ENCODE measurements at regions not wholly inside any gene's neighbourhood (a gene's known extent, or its start where the extent isn't known, plus 50 kb on each side); places are given as distances from the start of the nearest gene placed in this dataset.

DNA sequence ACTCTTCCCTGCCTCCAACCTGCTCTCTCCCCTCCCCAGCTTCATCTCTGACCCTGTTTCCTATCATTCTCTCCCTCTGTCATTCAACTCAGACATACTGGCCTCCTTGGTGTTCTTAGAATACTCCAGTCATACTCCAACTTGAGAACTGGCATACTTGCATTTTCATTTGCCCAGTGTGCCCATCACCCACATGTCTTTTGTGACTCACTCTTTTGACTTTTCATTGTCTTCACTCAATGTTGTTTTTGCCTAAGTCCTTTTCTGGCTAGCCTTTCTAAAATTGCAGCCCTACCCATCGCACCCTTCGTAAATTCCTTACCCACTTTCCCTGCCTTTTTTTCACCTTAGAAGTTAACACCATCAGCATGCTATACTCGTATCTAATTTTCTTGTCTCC lies 77.0 kb upstream of the CD2AP start:
- Histone ChIP-seq H2AK9ac (replicated peaks; ENCODE audit: low read depth, low read length, poor library complexity) (no peak overlapping the region), H4K8ac (ENCODE audit: low read depth in 2 of 2, low read length in 2 of 2) (no peak overlapping the region), H4K5ac (ENCODE audit: low read depth, low read length) (no peak overlapping the region), H4K91ac (ENCODE audit: insufficient read depth, low read depth, low read length) (no peak overlapping the region), H3K4me2 (ENCODE audit: low read depth, low read length) (no peak overlapping the region), H2AK5ac (ENCODE audit: low read depth, low read length) (no peak overlapping the region), H3K27me3 (ENCODE audit: control insufficient read depth, insufficient read depth, low read length) (no peaks in the 10 kb centered on the region), H2AFZ (replicated peaks; ENCODE audit: low read length, poor library complexity) (no peak overlapping the region), H3K56ac (ENCODE audit: extremely low read depth, insufficient read depth, low read length) (no peak overlapping the region), H2BK120ac (ENCODE audit: low read depth, low read length) (no peak overlapping the region), H3K9me3 (ENCODE audit: control insufficient read depth, insufficient read depth, low read length) (no peaks in the 10 kb centered on the region), H3K27ac (ENCODE audit: insufficient read depth, low read length) (no peak overlapping the region), H3K4me1 (ENCODE audit: control insufficient read depth, insufficient read depth, low read length) (no peaks in the 10 kb centered on the region), H3K9me1 (ENCODE audit: insufficient read depth, low read length) (no peaks in the 10 kb centered on the region), H2BK20ac (ENCODE audit: low read depth, low read length) (no peak overlapping the region), H3K79me1 (ENCODE audit: low read depth in 1 of 2, low read length in 2 of 2) (no peaks in the 10 kb centered on the region), H3K36me3 (ENCODE audit: control insufficient read depth, insufficient read depth, low read length) (no peaks in the 10 kb centered on the region), H2BK5ac (ENCODE audit: low read depth, low read length, poor library complexity, severe bottlenecking) (no peak overlapping the region), H3K9ac (ENCODE audit: low read depth, low read length) (no peak overlapping the region), H3K14ac (replicated peaks; ENCODE audit: low read depth, low read length) (no peak overlapping the region), H2BK15ac (ENCODE audit: low read depth, low read length) (no peak overlapping the region), H3K4ac (ENCODE audit: low read depth, low read length) (no peak overlapping the region), H3K18ac (ENCODE audit: low read depth, low read length) (no peak overlapping the region), H3K4me3 (ENCODE audit: insufficient read depth, low read depth, low read length) (no peak overlapping the region), H3K23ac (ENCODE audit: low read depth, low read length) (no peak overlapping the region), H4K20me1 (ENCODE audit: insufficient read depth, low read length) (no peaks in the 10 kb centered on the region)
- CTCF ChIA-PET: no interaction called here
- TF ChIP-seq NFE2L2 (IDR thresholded peaks at IDR 0.05; ENCODE audit: low read depth, low read length): no peak
- no peak for TF ChIP-seq POLR2A (IDR thresholded peaks at IDR 0.05; ENCODE audit: low read depth, low read length)
- TF ChIP-seq, protein P1, sequence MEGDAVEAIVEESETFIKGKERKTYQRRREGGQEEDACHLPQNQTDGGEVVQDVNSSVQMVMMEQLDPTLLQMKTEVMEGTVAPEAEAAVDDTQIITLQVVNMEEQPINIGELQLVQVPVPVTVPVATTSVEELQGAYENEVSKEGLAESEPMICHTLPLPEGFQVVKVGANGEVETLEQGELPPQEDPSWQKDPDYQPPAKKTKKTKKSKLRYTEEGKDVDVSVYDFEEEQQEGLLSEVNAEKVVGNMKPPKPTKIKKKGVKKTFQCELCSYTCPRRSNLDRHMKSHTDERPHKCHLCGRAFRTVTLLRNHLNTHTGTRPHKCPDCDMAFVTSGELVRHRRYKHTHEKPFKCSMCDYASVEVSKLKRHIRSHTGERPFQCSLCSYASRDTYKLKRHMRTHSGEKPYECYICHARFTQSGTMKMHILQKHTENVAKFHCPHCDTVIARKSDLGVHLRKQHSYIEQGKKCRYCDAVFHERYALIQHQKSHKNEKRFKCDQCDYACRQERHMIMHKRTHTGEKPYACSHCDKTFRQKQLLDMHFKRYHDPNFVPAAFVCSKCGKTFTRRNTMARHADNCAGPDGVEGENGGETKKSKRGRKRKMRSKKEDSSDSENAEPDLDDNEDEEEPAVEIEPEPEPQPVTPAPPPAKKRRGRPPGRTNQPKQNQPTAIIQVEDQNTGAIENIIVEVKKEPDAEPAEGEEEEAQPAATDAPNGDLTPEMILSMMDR (conservative IDR thresholded peaks at IDR 0.05; ENCODE audit: low read depth, low read length): no peak
- no peak for TF ChIP-seq MXI1 (IDR thresholded peaks at IDR 0.05; ENCODE audit: borderline replicate concordance, low read depth, low read length)
- no peak for TF ChIP-seq MAZ (IDR thresholded peaks at IDR 0.05; ENCODE audit: borderline replicate concordance, low read depth, low read length)
- no peak for TF ChIP-seq CEBPB (IDR thresholded peaks at IDR 0.05; ENCODE audit: low read depth, low read length)
- TF ChIP-seq, protein P2, sequence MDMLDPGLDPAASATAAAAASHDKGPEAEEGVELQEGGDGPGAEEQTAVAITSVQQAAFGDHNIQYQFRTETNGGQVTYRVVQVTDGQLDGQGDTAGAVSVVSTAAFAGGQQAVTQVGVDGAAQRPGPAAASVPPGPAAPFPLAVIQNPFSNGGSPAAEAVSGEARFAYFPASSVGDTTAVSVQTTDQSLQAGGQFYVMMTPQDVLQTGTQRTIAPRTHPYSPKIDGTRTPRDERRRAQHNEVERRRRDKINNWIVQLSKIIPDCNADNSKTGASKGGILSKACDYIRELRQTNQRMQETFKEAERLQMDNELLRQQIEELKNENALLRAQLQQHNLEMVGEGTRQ (IDR thresholded peaks at IDR 0.05; ENCODE audit: low read depth, low read length): no peak
- TF ChIP-seq RAD21 (IDR thresholded peaks at IDR 0.05; ENCODE audit: low read length): no peak
- TF ChIP-seq, protein P3, sequence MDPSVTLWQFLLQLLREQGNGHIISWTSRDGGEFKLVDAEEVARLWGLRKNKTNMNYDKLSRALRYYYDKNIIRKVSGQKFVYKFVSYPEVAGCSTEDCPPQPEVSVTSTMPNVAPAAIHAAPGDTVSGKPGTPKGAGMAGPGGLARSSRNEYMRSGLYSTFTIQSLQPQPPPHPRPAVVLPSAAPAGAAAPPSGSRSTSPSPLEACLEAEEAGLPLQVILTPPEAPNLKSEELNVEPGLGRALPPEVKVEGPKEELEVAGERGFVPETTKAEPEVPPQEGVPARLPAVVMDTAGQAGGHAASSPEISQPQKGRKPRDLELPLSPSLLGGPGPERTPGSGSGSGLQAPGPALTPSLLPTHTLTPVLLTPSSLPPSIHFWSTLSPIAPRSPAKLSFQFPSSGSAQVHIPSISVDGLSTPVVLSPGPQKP (IDR thresholded peaks at IDR 0.05; ENCODE audit: borderline replicate concordance, low read depth, low read length): no peak
- no peak for TF ChIP-seq RCOR1 (IDR thresholded peaks at IDR 0.05; ENCODE audit: insufficient replicate concordance, low read length)
- TF ChIP-seq MAFK (IDR thresholded peaks at IDR 0.05; ENCODE audit: low read depth, low read length): no peak
- TF ChIP-seq SMC3 (IDR thresholded peaks at IDR 0.05; ENCODE audit: low read depth, low read length): no peak
- no peak for TF ChIP-seq FOS (IDR thresholded peaks at IDR 0.05; ENCODE audit: low read depth, low read length)
- TF ChIP-seq CHD1 (IDR thresholded peaks at IDR 0.05; ENCODE audit: low read depth, low read length): no peak
- no peak for TF ChIP-seq BHLHE40 (IDR thresholded peaks at IDR 0.05; ENCODE audit: low read depth, low read length)
- no peak for TF ChIP-seq RFX5 (IDR thresholded peaks at IDR 0.05; ENCODE audit: low read depth, low read length)
- BruUV-seq (replicated peaks): no TSS peak
- no peak for DNase-seq
- POLR2A ChIA-PET (ENCODE audit: unreplicated experiment): no interaction called here
- intact Hi-C loops (cut with micrococcal nuclease) (no loop called here), in situ Hi-C loops (cut with MboI; ENCODE audit: low sequenced_read_pairs) (loop anchor here (10.0 kb wide), 1 partner anchor 374 kb away; no protein-coding TSS in a partner anchor), dilution Hi-C loops (cut with HindIII; ENCODE audit: low sequenced_read_pairs, unreplicated experiment) (no loop called here)
- no peak for ATAC-seq (ENCODE audit: low read depth)
- no CpG with 5 or more reads among the region's 3 CpGs for WGBS, 2 experiments (ENCODE audit: extremely low coverage in 2 of 2, insufficient read length in 1 of 2)

Data from IMR-90 (cell line).